ENCODE measurements at regions not wholly inside any gene's neighbourhood (a gene's known extent, or its start where the extent isn't known, plus 50 kb on each side); places are given as distances from the start of the nearest gene placed in this dataset.
A peak's percentile ranks its signal among the peaks of the same experiment; 100 is the strongest.
"Not testable (repeated sequence)": the region's sequence is repeated elsewhere in the genome, so short reads cannot be mapped to it uniquely, and the experiment has no call there.

GRCh38 chr1:146381196-146381595, 152.4 kb upstream of the NOTCH2NLA start:
- not testable (repeated sequence) for H3K9me3 Mint-ChIP-seq (ENCODE audit: unreplicated experiment); H3K36me3 Mint-ChIP-seq (ENCODE audit: low read depth, unreplicated experiment); H3K27ac Mint-ChIP-seq (ENCODE audit: unreplicated experiment); DNase-seq (ENCODE audit: low spot score); H3K4me1 Mint-ChIP-seq (ENCODE audit: unreplicated experiment); H3K4me3 Mint-ChIP-seq (ENCODE audit: unreplicated experiment); H3K27me3 Mint-ChIP-seq (ENCODE audit: unreplicated experiment)

GRCh38 chr1:146376708-146377496, 148.1 kb upstream of the NOTCH2NLA start:
- peak overlapping the region; percentile 37 for H3K4me3 Mint-ChIP-seq (ENCODE audit: unreplicated experiment)
- H3K9me3 Mint-ChIP-seq (ENCODE audit: unreplicated experiment); H3K27me3 Mint-ChIP-seq (ENCODE audit: unreplicated experiment): not testable (repeated sequence)

GRCh38 chr1:146376309-146376707, 147.5 kb upstream of the NOTCH2NLA start:
- not testable (repeated sequence) for H3K27me3 Mint-ChIP-seq (ENCODE audit: unreplicated experiment); H3K9me3 Mint-ChIP-seq (ENCODE audit: unreplicated experiment); H3K4me1 Mint-ChIP-seq (ENCODE audit: unreplicated experiment); H3K36me3 Mint-ChIP-seq (ENCODE audit: low read depth, unreplicated experiment)
- Mint-ChIP-seq H3K27ac (ENCODE audit: unreplicated experiment) (peak overlapping the region; percentile 96), H3K4me3 (ENCODE audit: unreplicated experiment) (peak overlapping the region; percentile 82)
- DNase-seq (ENCODE audit: low spot score): peak; percentile 74

More at GRCh38 chr1:146376708-146377496, 148.1 kb upstream of the NOTCH2NLA start:
- H3K4me1 Mint-ChIP-seq (ENCODE audit: unreplicated experiment); H3K36me3 Mint-ChIP-seq (ENCODE audit: low read depth, unreplicated experiment): not testable (repeated sequence)
- peak; percentile 66 for DNase-seq (ENCODE audit: low spot score)
- peak overlapping the region; percentile 96 for H3K27ac Mint-ChIP-seq (ENCODE audit: unreplicated experiment)

GRCh38 chr1:146375108-146375507, 146.3 kb upstream of the NOTCH2NLA start:
- not testable (repeated sequence) for H3K9me3 Mint-ChIP-seq (ENCODE audit: unreplicated experiment); DNase-seq (ENCODE audit: low spot score); H3K4me3 Mint-ChIP-seq (ENCODE audit: unreplicated experiment); H3K36me3 Mint-ChIP-seq (ENCODE audit: low read depth, unreplicated experiment); H3K27ac Mint-ChIP-seq (ENCODE audit: unreplicated experiment); H3K27me3 Mint-ChIP-seq (ENCODE audit: unreplicated experiment); H3K4me1 Mint-ChIP-seq (ENCODE audit: unreplicated experiment)

GRCh38 chr1:146369940-146370339, 141.1 kb upstream of the NOTCH2NLA start:
- H3K4me1 Mint-ChIP-seq (ENCODE audit: unreplicated experiment); H3K27ac Mint-ChIP-seq (ENCODE audit: unreplicated experiment); H3K36me3 Mint-ChIP-seq (ENCODE audit: low read depth, unreplicated experiment); H3K27me3 Mint-ChIP-seq (ENCODE audit: unreplicated experiment); H3K9me3 Mint-ChIP-seq (ENCODE audit: unreplicated experiment): not testable (repeated sequence)
- peak; percentile 41 for DNase-seq (ENCODE audit: low spot score)
- H3K4me3 Mint-ChIP-seq (ENCODE audit: unreplicated experiment): peak overlapping the region; percentile 85

GRCh38 chr1:146355373-146355772, 126.6 kb upstream of the NOTCH2NLA start:
- H3K4me1 Mint-ChIP-seq (ENCODE audit: unreplicated experiment); H3K4me3 Mint-ChIP-seq (ENCODE audit: unreplicated experiment); H3K27me3 Mint-ChIP-seq (ENCODE audit: unreplicated experiment); H3K36me3 Mint-ChIP-seq (ENCODE audit: low read depth, unreplicated experiment); H3K9me3 Mint-ChIP-seq (ENCODE audit: unreplicated experiment); H3K27ac Mint-ChIP-seq (ENCODE audit: unreplicated experiment); DNase-seq (ENCODE audit: low spot score): not testable (repeated sequence)

GRCh38 chr1:146326863-146327262, 98.0 kb upstream of the NOTCH2NLA start:
- not testable (repeated sequence) for H3K9me3 Mint-ChIP-seq (ENCODE audit: unreplicated experiment); DNase-seq (ENCODE audit: low spot score); H3K27ac Mint-ChIP-seq (ENCODE audit: unreplicated experiment); H3K27me3 Mint-ChIP-seq (ENCODE audit: unreplicated experiment); H3K4me1 Mint-ChIP-seq (ENCODE audit: unreplicated experiment); H3K36me3 Mint-ChIP-seq (ENCODE audit: low read depth, unreplicated experiment); H3K4me3 Mint-ChIP-seq (ENCODE audit: unreplicated experiment)

GRCh38 chr1:146324463-146324862, 95.6 kb upstream of the NOTCH2NLA start:
- not testable (repeated sequence) for H3K36me3 Mint-ChIP-seq (ENCODE audit: low read depth, unreplicated experiment); H3K4me1 Mint-ChIP-seq (ENCODE audit: unreplicated experiment); H3K4me3 Mint-ChIP-seq (ENCODE audit: unreplicated experiment); H3K27me3 Mint-ChIP-seq (ENCODE audit: unreplicated experiment); H3K27ac Mint-ChIP-seq (ENCODE audit: unreplicated experiment); DNase-seq (ENCODE audit: low spot score); H3K9me3 Mint-ChIP-seq (ENCODE audit: unreplicated experiment)

- not testable (repeated sequence) for H3K4me3 Mint-ChIP-seq (ENCODE audit: unreplicated experiment); H3K9me3 Mint-ChIP-seq (ENCODE audit: unreplicated experiment); H3K27ac Mint-ChIP-seq (ENCODE audit: unreplicated experiment); H3K4me1 Mint-ChIP-seq (ENCODE audit: unreplicated experiment); H3K27me3 Mint-ChIP-seq (ENCODE audit: unreplicated experiment); H3K36me3 Mint-ChIP-seq (ENCODE audit: low read depth, unreplicated experiment); DNase-seq (ENCODE audit: low spot score)
Measured at GRCh38 chr1:146323302-146323701, 94.5 kb upstream of the NOTCH2NLA start.

- not testable (repeated sequence) for H3K27me3 Mint-ChIP-seq (ENCODE audit: unreplicated experiment); H3K4me1 Mint-ChIP-seq (ENCODE audit: unreplicated experiment); H3K9me3 Mint-ChIP-seq (ENCODE audit: unreplicated experiment); H3K4me3 Mint-ChIP-seq (ENCODE audit: unreplicated experiment); DNase-seq (ENCODE audit: low spot score); H3K36me3 Mint-ChIP-seq (ENCODE audit: low read depth, unreplicated experiment); H3K27ac Mint-ChIP-seq (ENCODE audit: unreplicated experiment)
Measured at GRCh38 chr1:146322893-146323292, 94.1 kb upstream of the NOTCH2NLA start.

- H3K27me3 Mint-ChIP-seq (ENCODE audit: unreplicated experiment); H3K27ac Mint-ChIP-seq (ENCODE audit: unreplicated experiment); H3K36me3 Mint-ChIP-seq (ENCODE audit: low read depth, unreplicated experiment); H3K4me3 Mint-ChIP-seq (ENCODE audit: unreplicated experiment); H3K4me1 Mint-ChIP-seq (ENCODE audit: unreplicated experiment); H3K9me3 Mint-ChIP-seq (ENCODE audit: unreplicated experiment); DNase-seq (ENCODE audit: low spot score): not testable (repeated sequence)
Measured at GRCh38 chr1:146318715-146319114, 89.9 kb upstream of the NOTCH2NLA start.

- not testable (repeated sequence) for H3K4me1 Mint-ChIP-seq (ENCODE audit: unreplicated experiment); H3K9me3 Mint-ChIP-seq (ENCODE audit: unreplicated experiment); H3K27ac Mint-ChIP-seq (ENCODE audit: unreplicated experiment); DNase-seq (ENCODE audit: low spot score); H3K27me3 Mint-ChIP-seq (ENCODE audit: unreplicated experiment); H3K36me3 Mint-ChIP-seq (ENCODE audit: low read depth, unreplicated experiment); H3K4me3 Mint-ChIP-seq (ENCODE audit: unreplicated experiment)
Measured at GRCh38 chr1:146317785-146318184, 89.0 kb upstream of the NOTCH2NLA start.

Measured in endothelial cell (in vitro differentiated cells).